ENCODE measurements at regions not wholly inside any gene's neighbourhood (a gene's known extent, or its start where the extent isn't known, plus 50 kb on each side); places are given as distances from the start of the nearest gene placed in this dataset.
"Not testable (repeated sequence)": the region's sequence is repeated elsewhere in the genome, so short reads cannot be mapped to it uniquely, and the experiment has no call there.

DNA sequence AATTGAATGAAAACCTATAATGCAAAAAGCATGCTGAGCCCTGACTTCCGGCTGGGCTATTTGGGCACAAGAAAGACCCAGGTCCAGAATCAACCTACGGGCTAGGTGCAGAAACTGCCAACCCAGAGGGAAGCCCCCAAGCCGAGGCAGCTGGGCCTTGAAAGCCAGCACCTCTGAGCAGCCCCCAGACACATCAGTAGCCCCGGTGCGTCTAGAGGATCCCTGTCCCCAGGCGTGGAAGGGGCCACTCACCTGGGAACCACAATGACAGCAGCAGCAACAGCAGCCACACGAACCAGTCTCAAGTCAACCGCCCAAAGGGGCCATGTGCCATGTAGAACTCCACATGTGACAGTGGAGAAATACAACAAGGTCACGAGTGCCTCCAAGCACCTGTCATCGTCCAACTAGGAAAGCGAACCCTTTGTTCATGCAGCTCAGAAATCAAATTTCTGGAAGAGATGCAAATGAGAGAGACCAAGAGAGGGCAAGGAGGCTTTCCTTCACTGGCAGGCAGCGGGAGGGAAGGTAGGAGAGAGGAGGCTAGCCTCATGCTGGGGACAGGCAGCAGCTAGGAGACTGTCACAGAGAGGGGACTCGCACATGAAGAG lies 57.5 kb upstream of the CHST15 start:
- DNase-seq (ENCODE audit: low read depth, low spot score), result no peak
- TF ChIP-seq, protein P1, sequence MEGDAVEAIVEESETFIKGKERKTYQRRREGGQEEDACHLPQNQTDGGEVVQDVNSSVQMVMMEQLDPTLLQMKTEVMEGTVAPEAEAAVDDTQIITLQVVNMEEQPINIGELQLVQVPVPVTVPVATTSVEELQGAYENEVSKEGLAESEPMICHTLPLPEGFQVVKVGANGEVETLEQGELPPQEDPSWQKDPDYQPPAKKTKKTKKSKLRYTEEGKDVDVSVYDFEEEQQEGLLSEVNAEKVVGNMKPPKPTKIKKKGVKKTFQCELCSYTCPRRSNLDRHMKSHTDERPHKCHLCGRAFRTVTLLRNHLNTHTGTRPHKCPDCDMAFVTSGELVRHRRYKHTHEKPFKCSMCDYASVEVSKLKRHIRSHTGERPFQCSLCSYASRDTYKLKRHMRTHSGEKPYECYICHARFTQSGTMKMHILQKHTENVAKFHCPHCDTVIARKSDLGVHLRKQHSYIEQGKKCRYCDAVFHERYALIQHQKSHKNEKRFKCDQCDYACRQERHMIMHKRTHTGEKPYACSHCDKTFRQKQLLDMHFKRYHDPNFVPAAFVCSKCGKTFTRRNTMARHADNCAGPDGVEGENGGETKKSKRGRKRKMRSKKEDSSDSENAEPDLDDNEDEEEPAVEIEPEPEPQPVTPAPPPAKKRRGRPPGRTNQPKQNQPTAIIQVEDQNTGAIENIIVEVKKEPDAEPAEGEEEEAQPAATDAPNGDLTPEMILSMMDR (IDR thresholded peaks at IDR 0.05; ENCODE audit: insufficient read depth, low read length, missing control alignments), result no peak
- CTCF ChIA-PET, result interaction anchor here (0.7 to 1.5 kb wide), 3 partner anchors 25 to 239 kb away, joined by 3 to 6 read pairs (median 5); no protein-coding TSS in a partner anchor
- no peak overlapping the region for H3K4me3 ChIP-seq (ENCODE audit: low read depth, low read length)
- POLR2A ChIA-PET, result no interaction called here

DNA sequence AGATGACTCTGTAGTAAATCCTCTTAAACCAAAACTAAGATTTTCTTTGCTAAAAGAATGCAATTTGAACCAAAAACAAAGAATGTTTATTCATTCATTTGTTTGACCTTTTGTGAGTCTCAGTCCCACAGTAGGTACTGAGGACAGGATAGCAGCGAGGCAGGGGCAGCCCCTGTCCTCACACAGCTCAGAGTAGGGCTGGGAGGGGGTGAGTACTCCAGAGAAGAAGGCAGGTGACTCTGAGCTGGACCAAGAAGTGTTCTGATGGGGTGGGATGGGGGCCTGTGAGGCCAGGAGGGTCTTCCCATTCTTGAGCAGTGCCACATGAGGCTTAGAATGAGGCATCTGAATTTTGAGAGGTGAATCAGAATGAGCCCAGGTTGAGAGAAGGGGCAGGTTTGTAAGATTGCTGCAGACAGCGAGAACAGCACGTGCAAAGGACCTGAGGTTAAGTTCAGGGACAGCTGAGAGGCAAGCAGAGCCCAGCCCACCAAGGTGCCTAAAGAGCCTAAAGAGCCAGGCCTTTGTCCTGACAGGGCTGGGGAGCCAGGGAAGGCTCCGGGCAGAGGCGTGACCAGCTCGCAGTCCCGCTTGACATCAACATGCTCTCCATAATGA lies 56.9 kb upstream of the CHST15 start:
- CTCF ChIA-PET, result interaction anchor here (0.7 kb wide), 1 partner anchor 240 kb away, joined by 3 read pairs; no protein-coding TSS in a partner anchor
- POLR2A ChIA-PET, result no interaction called here
- no peak overlapping the region for H3K4me3 ChIP-seq (ENCODE audit: low read depth, low read length)
- DNase-seq (ENCODE audit: low read depth, low spot score), result no peak
- TF ChIP-seq, protein P1 (IDR thresholded peaks at IDR 0.05; ENCODE audit: insufficient read depth, low read length, missing control alignments), result no peak

DNA sequence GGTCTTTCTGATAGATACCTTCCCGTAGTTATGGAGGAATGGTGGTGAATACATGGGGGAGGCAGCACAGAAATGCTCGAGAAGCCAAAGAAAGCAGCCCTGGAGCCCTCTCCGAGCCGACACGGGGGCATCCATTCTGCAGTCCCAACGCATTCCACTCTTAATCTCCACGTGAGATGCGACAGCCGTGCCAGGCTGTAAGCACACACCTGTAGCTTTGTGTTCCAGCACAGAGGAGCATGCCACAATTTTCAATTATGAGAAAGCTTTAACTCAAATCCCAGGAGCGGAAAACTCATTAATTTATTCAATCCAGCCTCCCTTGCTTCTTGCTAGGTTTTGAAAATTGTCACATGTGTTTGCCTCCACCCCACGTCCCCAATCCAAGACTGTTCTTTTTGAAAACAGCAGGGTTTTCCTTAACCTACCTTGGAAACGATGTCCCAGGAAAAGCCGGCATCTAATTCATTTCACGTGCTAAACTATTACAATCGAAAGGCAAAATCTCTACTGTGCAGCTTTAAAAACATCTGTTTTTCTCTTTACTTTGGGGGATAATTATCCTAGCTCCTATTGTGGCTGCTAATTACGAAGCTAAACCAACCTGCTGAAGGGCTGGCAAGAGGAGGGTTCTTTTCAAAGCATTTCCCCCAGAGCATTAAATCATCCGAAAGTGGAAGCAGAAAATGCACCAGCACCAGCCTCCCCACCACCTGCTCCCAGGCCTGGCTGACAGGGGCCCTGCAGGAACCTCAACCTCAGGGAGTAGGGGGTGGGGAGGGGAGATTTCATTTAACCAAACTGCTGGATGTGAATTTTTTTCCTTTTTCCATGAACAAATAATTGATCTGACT lies 56.0 kb upstream of the CHST15 start:
- no peak overlapping the region for H3K4me3 ChIP-seq (ENCODE audit: low read depth, low read length)
- DNase-seq (ENCODE audit: low read depth, low spot score), result no peak
- CTCF ChIA-PET, result no interaction called here
- TF ChIP-seq, protein P1 (IDR thresholded peaks at IDR 0.05; ENCODE audit: insufficient read depth, low read length, missing control alignments), result no peak
- POLR2A ChIA-PET, result no interaction called here

DNA sequence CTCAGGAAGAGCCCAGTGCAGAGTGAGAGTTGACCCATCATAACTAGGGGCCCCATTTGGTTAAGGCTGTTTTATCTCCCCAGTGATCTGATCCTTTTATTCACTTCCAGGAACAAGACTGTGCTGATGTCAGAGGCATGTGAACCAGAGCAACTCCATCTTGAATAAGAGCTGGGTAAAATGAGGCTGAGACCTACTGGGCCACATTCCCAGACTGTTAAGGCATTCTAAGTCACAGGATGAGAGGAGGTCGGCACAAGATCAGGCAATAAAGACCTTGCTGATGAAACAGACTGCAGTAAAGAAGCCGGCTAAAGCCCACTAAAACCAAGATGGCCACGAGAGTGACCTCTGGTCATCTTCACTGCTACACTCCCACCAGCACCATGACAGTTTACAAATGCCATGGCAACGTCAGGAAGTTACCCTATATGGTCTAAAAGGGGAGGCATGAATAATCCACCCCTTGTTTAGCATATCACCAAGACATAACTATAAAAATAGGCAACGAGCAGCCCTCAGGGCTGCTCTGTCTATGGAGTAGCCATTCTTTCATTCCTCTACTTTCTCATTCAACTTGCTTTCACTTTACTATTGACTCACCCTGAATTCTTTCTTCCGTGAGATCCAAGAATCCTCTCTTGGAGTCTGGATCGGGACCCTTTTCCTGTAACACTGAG lies 55.3 kb upstream of the CHST15 start:
- CTCF ChIA-PET; H3K4me3 ChIP-seq (ENCODE audit: low read depth, low read length); POLR2A ChIA-PET; DNase-seq (ENCODE audit: low read depth, low spot score): not testable (repeated sequence)

DNA sequence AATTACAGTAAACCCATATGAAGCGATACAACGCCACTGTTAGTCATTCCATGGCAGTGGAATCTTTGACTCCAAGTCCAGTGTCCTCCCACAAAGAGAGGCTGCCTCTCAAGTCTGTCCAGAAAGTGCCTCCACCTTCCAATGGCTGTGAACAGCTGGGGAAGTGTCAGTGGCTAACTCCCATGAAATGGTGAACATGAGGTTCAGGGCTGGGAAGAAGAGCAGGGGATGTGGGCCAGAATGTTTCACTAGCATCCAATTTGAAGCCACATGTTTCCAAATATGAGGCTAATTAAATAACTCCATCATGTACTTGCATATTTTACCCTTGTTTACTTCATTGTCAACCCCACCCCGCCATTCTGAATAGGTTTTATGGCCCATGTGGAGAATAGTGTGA lies 53.1 kb upstream of the CHST15 start:
- no peak for DNase-seq (ENCODE audit: low read depth, low spot score)
- H3K4me3 ChIP-seq (ENCODE audit: low read depth, low read length), result no peak overlapping the region
- TF ChIP-seq, protein P1 (IDR thresholded peaks at IDR 0.05; ENCODE audit: insufficient read depth, low read length, missing control alignments), result no peak
- ChIA-PET CTCF (no interaction called here), POLR2A (no interaction called here)

DNA sequence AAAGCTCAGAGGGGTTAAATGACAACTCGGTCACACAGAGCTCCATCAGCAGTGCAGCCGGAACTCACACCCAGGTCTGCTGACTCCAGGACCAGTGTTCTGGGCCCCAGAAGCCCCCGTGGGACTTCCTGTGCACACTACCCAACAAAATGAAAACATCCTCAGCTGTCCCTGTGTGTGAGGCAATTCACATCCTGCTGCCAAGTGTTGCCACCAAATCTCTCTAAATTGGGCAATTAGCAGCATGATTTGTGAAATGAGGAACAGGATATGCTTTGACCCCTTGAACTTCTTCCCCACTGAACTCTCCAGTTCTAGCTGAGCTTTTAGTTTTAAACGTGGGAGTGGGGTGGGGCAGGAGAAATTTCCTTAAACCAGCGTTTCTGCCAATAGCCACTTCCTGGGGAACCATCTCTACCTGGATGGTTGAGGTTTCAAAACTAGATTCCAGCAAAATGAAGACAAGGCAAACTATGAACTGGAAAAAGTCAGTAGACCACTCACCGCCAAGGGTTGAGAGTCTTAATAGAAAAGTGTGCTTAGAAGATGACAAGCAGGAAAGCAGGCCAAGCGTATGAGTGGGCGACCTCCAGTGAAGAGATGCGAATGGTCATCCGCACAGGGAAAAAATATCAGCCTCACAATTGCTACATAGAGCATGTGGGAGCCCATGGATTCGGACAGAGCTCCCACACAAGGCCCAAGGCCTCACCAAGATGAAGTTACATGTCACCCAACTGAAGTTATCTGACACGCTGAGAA lies 51.9 kb upstream of the CHST15 start:
- TF ChIP-seq, protein P1 (IDR thresholded peaks at IDR 0.05; ENCODE audit: insufficient read depth, low read length, missing control alignments), result no peak
- H3K4me3 ChIP-seq (ENCODE audit: low read depth, low read length), result no peak overlapping the region
- no peak for DNase-seq (ENCODE audit: low read depth, low spot score)
- ChIA-PET CTCF (no interaction called here), POLR2A (no interaction called here)

All from AG04449 (cell line).